ENCODE measurements at regions not wholly inside any gene's neighbourhood (a gene's known extent, or its start where the extent isn't known, plus 50 kb on each side); places are given as distances from the start of the nearest gene placed in this dataset.

DNA sequence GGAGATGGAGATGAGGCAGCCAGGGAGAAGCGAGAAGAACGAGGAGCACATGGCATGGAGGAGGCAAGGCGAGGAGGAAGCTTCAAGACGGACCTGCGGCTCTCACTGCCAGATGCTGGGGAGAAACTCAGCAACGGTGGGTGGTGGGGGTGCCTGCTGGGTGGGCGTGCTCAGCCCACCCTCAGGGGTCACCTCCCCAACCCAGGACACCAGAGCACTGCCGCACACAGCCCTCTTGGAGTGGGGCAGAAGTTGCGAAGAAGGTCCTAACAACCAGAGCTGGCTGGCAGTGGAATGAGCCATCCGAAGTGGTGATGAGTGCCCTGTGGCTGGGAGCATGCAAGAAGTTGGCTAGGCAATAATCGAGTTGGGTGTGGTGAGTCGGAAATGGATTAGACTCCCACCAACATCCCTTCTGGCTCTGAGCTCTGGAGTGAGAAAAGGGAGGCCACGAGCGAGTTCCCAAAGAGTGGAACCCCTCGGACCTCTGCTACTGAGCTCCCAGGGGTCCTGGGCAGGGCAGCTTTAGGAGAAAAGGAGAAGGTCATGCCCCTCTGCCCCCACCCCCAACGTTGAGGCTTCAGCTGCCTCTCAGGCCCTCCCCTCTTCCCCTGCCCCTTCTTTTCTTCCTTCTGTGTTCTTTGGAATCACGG, 212.7 kb upstream of the MVB12B start:
- H3K9me3 ChIP-seq (ENCODE audit: control extremely low read depth in 1 of 5, control insufficient read depth in 4 of 5, insufficient read depth in 2 of 5, low read depth in 1 of 5, low read length in 4 of 5) = no peaks in the 10 kb centered on the region
- POLR2A ChIA-PET = no interaction called here
- DNase-seq = no peak
- H3K27me3 ChIP-seq (replicated peaks in 2 of 5; ENCODE audit: control insufficient read depth in 4 of 5, insufficient read depth in 5 of 5, low read length in 4 of 5) = peaks cover 0 to 20% (median 9%) of the 10 kb centered on the region in 5 experiments
- CTCF ChIA-PET = interaction anchor here (1.7 kb wide), 1 partner anchor 9 kb away, joined by 5 read pairs; no protein-coding TSS in a partner anchor
- no peaks in the 10 kb centered on the region for H3K4me1 ChIP-seq (ENCODE audit: control extremely low read depth in 1 of 4, control insufficient read depth in 4 of 4, insufficient read depth in 4 of 4, low read length in 3 of 4)
- H3K4me3 ChIP-seq (ENCODE audit: control insufficient read depth in 1 of 7, extremely low read depth in 1 of 7, insufficient read depth in 4 of 7, low read depth in 2 of 7, low read length in 6 of 7) = no peak overlapping the region
- 88% methylated on average over 11 of the region's 17 CpGs for WGBS (ENCODE audit: insufficient coverage)
- no peaks in the 10 kb centered on the region for H3K36me3 ChIP-seq (ENCODE audit: control insufficient read depth in 4 of 4, insufficient read depth in 4 of 4, low read length in 3 of 4)
- H3K27ac ChIP-seq (ENCODE audit: insufficient read depth in 1 of 2, low read depth in 1 of 2, low read length in 2 of 2, poor library complexity in 1 of 2, severe bottlenecking in 2 of 2) = no peak overlapping the region

DNA sequence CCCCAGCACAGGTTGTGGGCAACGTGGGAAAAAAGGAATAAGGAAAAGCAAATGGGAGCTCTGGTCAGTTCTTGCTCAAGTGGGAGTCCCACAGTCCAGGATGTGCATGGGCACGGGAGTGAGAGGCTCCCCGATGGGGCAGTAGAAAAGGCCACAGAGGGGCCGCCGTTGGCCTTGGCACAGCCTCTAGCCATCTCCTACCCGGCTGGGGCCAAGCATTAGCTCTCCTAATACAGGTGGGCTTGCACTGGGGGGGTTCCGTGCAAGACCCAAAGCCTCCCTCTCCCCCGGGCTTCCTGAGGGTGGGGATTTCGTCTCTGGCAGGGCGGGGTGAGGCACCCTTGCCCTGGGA, 212.2 kb upstream of the MVB12B start:
- Histone ChIP-seq H3K27me3 (replicated peaks in 2 of 5; ENCODE audit: control insufficient read depth in 4 of 5, insufficient read depth in 5 of 5, low read length in 4 of 5) (peaks cover 0 to 16% (median 7%) of the 10 kb centered on the region in 5 experiments), H3K36me3 (ENCODE audit: control insufficient read depth in 4 of 4, insufficient read depth in 4 of 4, low read length in 3 of 4) (no peaks in the 10 kb centered on the region), H3K4me3 (ENCODE audit: control insufficient read depth in 1 of 7, extremely low read depth in 1 of 7, insufficient read depth in 4 of 7, low read depth in 2 of 7, low read length in 6 of 7) (no peak overlapping the region), H3K9me3 (ENCODE audit: control extremely low read depth in 1 of 5, control insufficient read depth in 4 of 5, insufficient read depth in 2 of 5, low read depth in 1 of 5, low read length in 4 of 5) (no peaks in the 10 kb centered on the region), H3K27ac (ENCODE audit: insufficient read depth in 1 of 2, low read depth in 1 of 2, low read length in 2 of 2, poor library complexity in 1 of 2, severe bottlenecking in 2 of 2) (no peak overlapping the region), H3K4me1 (ENCODE audit: control extremely low read depth in 1 of 4, control insufficient read depth in 4 of 4, insufficient read depth in 4 of 4, low read length in 3 of 4) (no peaks in the 10 kb centered on the region)
- CTCF ChIA-PET = interaction anchor here (1.1 to 1.7 kb wide), 2 partner anchors 10 to 12 kb away, joined by 3 to 5 read pairs; no protein-coding TSS in a partner anchor
- 82% methylated on average over 7 of the region's 10 CpGs for WGBS (ENCODE audit: insufficient coverage)
- POLR2A ChIA-PET = no interaction called here
- DNase-seq = no peak

DNA sequence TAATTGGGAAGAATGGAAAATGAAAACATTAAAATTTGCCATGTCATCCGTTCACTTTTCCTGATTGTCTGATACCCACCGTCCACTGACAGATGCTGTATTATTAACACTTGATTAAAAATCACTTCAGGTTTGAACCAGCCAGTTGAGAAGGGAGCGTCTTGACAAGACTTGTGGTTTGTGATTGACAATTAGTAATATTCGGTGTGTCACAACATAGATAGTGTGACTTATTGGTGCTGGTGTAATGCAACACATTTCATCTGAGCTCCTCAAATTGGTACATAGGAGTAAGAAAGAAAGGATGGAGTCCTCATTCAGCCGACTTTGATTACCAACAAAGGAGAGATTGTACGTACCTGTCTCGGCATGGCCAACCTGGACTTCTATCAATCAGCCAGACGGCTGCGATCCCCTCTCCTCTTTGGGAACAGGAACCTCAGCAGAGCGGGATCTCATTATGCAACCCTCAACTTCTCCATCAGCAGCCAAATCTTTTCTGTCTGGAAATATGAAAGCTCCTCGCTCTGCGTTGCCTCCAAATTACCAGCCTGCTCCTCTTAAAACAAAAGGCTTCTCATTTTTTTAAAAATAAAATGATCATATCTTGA, 211.7 kb upstream of the MVB12B start:
- no peaks in the 10 kb centered on the region for H3K9me3 ChIP-seq (ENCODE audit: control extremely low read depth in 1 of 5, control insufficient read depth in 4 of 5, insufficient read depth in 2 of 5, low read depth in 1 of 5, low read length in 4 of 5)
- H3K27ac ChIP-seq (ENCODE audit: insufficient read depth in 1 of 2, low read depth in 1 of 2, low read length in 2 of 2, poor library complexity in 1 of 2, severe bottlenecking in 2 of 2) = no peak overlapping the region
- DNase-seq = no peak
- WGBS (ENCODE audit: insufficient coverage) = 90% methylated on average over 9 of the region's 12 CpGs
- POLR2A ChIA-PET = no interaction called here
- CTCF ChIA-PET = interaction anchor here (1.1 kb wide), 1 partner anchor 12 kb away, joined by 3 read pairs; no protein-coding TSS in a partner anchor
- no peak overlapping the region for H3K4me3 ChIP-seq (ENCODE audit: control insufficient read depth in 1 of 7, extremely low read depth in 1 of 7, insufficient read depth in 4 of 7, low read depth in 2 of 7, low read length in 6 of 7)
- H3K36me3 ChIP-seq (ENCODE audit: control insufficient read depth in 4 of 4, insufficient read depth in 4 of 4, low read length in 3 of 4) = no peaks in the 10 kb centered on the region
- H3K27me3 ChIP-seq (replicated peaks in 2 of 5; ENCODE audit: control insufficient read depth in 4 of 5, insufficient read depth in 5 of 5, low read length in 4 of 5) = peaks cover 0 to 12% (median 12%) of the 10 kb centered on the region in 5 experiments
- no peaks in the 10 kb centered on the region for H3K4me1 ChIP-seq (ENCODE audit: control extremely low read depth in 1 of 4, control insufficient read depth in 4 of 4, insufficient read depth in 4 of 4, low read length in 3 of 4)

DNA sequence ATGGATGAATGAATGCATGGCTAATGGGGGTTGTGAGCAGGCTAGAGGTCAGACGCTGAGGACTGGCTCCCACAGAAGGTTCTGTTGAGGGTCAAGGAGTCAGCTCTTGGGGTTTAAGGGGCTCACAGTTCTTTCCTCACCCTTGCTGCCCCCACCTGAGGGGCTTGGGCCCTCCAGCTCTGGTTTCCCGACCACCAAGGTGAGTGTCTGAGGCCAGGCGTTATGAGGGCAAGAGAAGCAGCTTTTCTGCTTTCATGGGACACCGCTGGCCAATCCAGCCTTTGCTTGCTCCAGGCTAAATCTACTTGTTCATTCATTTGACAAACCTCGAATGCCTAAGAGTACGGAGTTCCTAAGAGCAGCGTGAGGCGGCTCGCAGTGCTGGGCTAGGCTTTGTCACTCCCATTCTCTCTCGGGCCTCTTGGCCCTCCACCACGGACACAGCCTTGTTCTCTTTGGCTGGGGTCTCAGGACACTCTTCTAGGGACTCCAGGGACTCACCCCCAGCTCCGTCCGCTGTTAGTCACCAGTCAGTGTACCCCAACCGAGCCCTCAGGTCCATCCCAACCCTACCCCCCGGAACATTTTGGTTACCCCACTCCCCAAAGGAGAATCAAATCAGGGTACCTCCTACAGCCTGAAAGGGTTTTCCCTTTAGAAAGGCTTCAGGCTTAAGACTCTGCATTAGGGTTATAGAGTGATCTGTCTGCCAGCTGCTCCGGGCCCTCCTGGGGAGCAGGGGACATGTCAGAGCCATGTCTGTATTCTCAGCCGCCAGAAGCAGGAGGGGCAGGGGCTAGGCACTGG, 210.1 kb upstream of the MVB12B start:
- H3K4me3 ChIP-seq (ENCODE audit: control insufficient read depth in 1 of 7, extremely low read depth in 1 of 7, insufficient read depth in 4 of 7, low read depth in 2 of 7, low read length in 6 of 7) = no peak overlapping the region
- no peak overlapping the region for H3K27ac ChIP-seq (ENCODE audit: insufficient read depth in 1 of 2, low read depth in 1 of 2, low read length in 2 of 2, poor library complexity in 1 of 2, severe bottlenecking in 2 of 2)
- CTCF ChIA-PET = no interaction called here
- 84% methylated on average over 13 of the region's 17 CpGs for WGBS (ENCODE audit: insufficient coverage)
- peaks cover 0 to 15% (median 9%) of the 10 kb centered on the region in 5 experiments for H3K27me3 ChIP-seq (replicated peaks in 2 of 5; ENCODE audit: control insufficient read depth in 4 of 5, insufficient read depth in 5 of 5, low read length in 4 of 5)
- H3K9me3 ChIP-seq (ENCODE audit: control extremely low read depth in 1 of 5, control insufficient read depth in 4 of 5, insufficient read depth in 2 of 5, low read depth in 1 of 5, low read length in 4 of 5) = no peaks in the 10 kb centered on the region
- H3K36me3 ChIP-seq (ENCODE audit: control insufficient read depth in 4 of 4, insufficient read depth in 4 of 4, low read length in 3 of 4) = no peaks in the 10 kb centered on the region
- no peaks in the 10 kb centered on the region for H3K4me1 ChIP-seq (ENCODE audit: control extremely low read depth in 1 of 4, control insufficient read depth in 4 of 4, insufficient read depth in 4 of 4, low read length in 3 of 4)
- POLR2A ChIA-PET = no interaction called here
- no peak for DNase-seq

DNA sequence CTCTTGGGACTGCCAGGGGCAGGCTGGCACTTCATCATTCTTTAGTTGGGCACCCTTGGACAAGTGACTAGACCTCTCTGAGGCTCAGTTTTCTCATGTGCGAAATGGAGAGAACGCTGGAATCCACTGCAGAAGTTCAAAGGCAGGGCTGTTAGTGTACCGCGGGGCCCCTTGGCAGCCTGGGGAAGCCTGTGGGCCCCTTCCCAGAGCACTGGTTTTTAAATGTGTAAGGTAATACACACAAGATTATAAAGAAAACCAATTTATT, 209.5 kb upstream of the MVB12B start:
- ChIA-PET CTCF (no interaction called here), POLR2A (no interaction called here)
- Histone ChIP-seq H3K27ac (ENCODE audit: insufficient read depth in 1 of 2, low read depth in 1 of 2, low read length in 2 of 2, poor library complexity in 1 of 2, severe bottlenecking in 2 of 2) (no peak overlapping the region), H3K27me3 (replicated peaks in 2 of 5; ENCODE audit: control insufficient read depth in 4 of 5, insufficient read depth in 5 of 5, low read length in 4 of 5) (peaks cover 0 to 16% (median 8%) of the 10 kb centered on the region in 5 experiments), H3K4me3 (ENCODE audit: control insufficient read depth in 1 of 7, extremely low read depth in 1 of 7, insufficient read depth in 4 of 7, low read depth in 2 of 7, low read length in 6 of 7) (no peak overlapping the region), H3K4me1 (ENCODE audit: control extremely low read depth in 1 of 4, control insufficient read depth in 4 of 4, insufficient read depth in 4 of 4, low read length in 3 of 4) (no peaks in the 10 kb centered on the region), H3K9me3 (ENCODE audit: control extremely low read depth in 1 of 5, control insufficient read depth in 4 of 5, insufficient read depth in 2 of 5, low read depth in 1 of 5, low read length in 4 of 5) (no peaks in the 10 kb centered on the region), H3K36me3 (ENCODE audit: control insufficient read depth in 4 of 4, insufficient read depth in 4 of 4, low read length in 3 of 4) (no peaks in the 10 kb centered on the region)
- DNase-seq = no peak
- WGBS (ENCODE audit: insufficient coverage) = 100% methylated on average over 2 of the region's 4 CpGs

DNA sequence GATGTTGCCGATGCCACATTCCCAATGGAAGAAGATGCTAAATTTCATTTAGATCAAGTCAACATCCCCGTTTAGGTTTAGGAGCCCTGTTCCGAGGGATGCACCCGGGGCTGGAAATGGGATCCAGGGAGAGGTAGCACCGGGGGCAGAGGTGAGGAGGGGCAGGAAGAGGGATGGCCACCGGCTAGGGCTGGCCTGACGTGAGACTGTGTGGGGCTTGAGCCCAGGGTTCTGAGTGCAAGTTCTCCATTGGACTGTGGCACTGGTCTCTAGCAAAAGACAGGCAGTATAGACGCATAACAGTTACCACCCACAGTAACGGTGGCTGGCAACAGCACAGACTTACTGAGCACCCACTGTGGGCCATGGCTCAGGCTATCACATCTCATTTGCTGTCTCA, 209.0 kb upstream of the MVB12B start:
- Histone ChIP-seq H3K36me3 (ENCODE audit: control insufficient read depth in 4 of 4, insufficient read depth in 4 of 4, low read length in 3 of 4) (no peaks in the 10 kb centered on the region), H3K27ac (ENCODE audit: insufficient read depth in 1 of 2, low read depth in 1 of 2, low read length in 2 of 2, poor library complexity in 1 of 2, severe bottlenecking in 2 of 2) (no peak overlapping the region), H3K4me1 (ENCODE audit: control extremely low read depth in 1 of 4, control insufficient read depth in 4 of 4, insufficient read depth in 4 of 4, low read length in 3 of 4) (no peaks in the 10 kb centered on the region), H3K9me3 (ENCODE audit: control extremely low read depth in 1 of 5, control insufficient read depth in 4 of 5, insufficient read depth in 2 of 5, low read depth in 1 of 5, low read length in 4 of 5) (no peaks in the 10 kb centered on the region), H3K4me3 (ENCODE audit: control insufficient read depth in 1 of 7, extremely low read depth in 1 of 7, insufficient read depth in 4 of 7, low read depth in 2 of 7, low read length in 6 of 7) (no peak overlapping the region), H3K27me3 (replicated peaks in 2 of 5; ENCODE audit: control insufficient read depth in 4 of 5, insufficient read depth in 5 of 5, low read length in 4 of 5) (peaks cover 0 to 21% (median 7%) of the 10 kb centered on the region in 5 experiments)
- 89% methylated on average over 9 of the region's 9 CpGs for WGBS (ENCODE audit: insufficient coverage)
- DNase-seq = no peak
- CTCF ChIA-PET = no interaction called here
- POLR2A ChIA-PET = no interaction called here

DNA sequence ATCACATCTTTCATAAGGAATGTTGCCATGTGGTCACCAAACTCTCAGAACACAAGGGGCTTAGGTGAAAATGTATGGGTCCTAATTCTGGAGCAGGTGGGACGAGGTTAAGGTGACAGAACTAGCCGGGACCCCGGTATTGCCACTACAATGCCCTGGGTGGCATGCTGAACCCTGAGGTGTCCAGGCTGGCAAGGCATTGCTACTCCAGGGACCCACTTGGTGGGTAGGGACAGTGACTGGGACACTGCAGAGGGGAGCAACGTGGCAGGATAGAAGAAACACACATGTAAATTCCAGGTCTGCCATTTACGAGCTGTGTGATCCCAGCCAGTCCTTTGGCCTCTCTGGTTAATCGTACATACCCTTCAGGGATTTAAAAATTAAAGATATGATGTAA, 206.9 kb upstream of the MVB12B start:
- Histone ChIP-seq H3K4me1 (ENCODE audit: control extremely low read depth in 1 of 4, control insufficient read depth in 4 of 4, insufficient read depth in 4 of 4, low read length in 3 of 4) (no peaks in the 10 kb centered on the region), H3K27ac (ENCODE audit: insufficient read depth in 1 of 2, low read depth in 1 of 2, low read length in 2 of 2, poor library complexity in 1 of 2, severe bottlenecking in 2 of 2) (no peak overlapping the region), H3K9me3 (ENCODE audit: control extremely low read depth in 1 of 5, control insufficient read depth in 4 of 5, insufficient read depth in 2 of 5, low read depth in 1 of 5, low read length in 4 of 5) (no peaks in the 10 kb centered on the region), H3K4me3 (ENCODE audit: control insufficient read depth in 1 of 7, extremely low read depth in 1 of 7, insufficient read depth in 4 of 7, low read depth in 2 of 7, low read length in 6 of 7) (no peak overlapping the region), H3K27me3 (replicated peaks in 2 of 5; ENCODE audit: control insufficient read depth in 4 of 5, insufficient read depth in 5 of 5, low read length in 4 of 5) (peaks cover 0 to 39% (median 7%) of the 10 kb centered on the region in 5 experiments), H3K36me3 (ENCODE audit: control insufficient read depth in 4 of 4, insufficient read depth in 4 of 4, low read length in 3 of 4) (no peaks in the 10 kb centered on the region)
- ChIA-PET CTCF (interaction anchor here (0.6 kb wide), 1 partner anchor 54 kb away, joined by 3 read pairs; no protein-coding TSS in a partner anchor), POLR2A (no interaction called here)
- no peak for DNase-seq
- 100% methylated on average over 5 of the region's 6 CpGs for WGBS (ENCODE audit: insufficient coverage)
